GM18520 (cell line): ENCODE measurements at regions not wholly inside any gene's neighbourhood (a gene's known extent, or its start where the extent isn't known, plus 50 kb on each side); places are given as distances from the start of the nearest gene placed in this dataset.
"Not testable (repeated sequence)": the region's sequence is repeated elsewhere in the genome, so short reads cannot be mapped to it uniquely, and the experiment has no call there.

Experiments
- ATAC-seq: cut with Tn5 transposase; IDR thresholded peaks from one replicate; pipeline ENCODE4 v1.9.1; 2021; ENCODE audit not compliant: unreplicated experiment

DNA sequence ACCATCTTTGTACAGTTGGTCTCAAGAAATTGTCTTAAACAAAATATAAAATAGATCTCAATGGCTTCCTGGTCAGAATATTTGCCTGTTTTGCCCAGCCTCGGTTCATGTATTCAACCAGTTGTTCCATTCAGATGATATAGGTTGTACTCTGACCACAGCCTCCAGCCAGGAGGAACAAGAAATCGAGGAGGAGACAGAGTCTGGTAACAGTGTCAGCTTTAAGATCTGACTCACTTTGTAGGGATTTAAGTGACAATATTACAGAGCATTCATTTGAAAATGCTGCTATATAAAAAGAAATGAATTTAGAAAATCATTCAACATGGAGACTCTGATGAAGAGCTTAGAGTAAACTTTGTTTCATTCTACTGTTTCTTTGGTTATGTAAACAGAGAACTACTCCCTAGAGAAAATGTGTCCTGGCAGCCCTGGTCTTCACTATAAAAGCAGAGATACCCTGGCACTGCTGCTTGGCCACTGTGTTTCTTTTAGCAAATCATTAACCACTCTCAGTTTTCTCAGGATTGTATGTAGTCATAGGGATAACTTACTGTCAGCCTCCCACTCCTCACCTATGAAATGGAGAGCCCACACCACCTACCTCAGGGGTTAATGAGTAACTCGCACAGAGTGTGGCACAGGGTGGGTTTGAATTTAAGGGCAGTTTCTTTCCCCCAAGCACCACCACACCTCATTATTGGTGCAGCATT lies 53.5 kb downstream of the PAGE2 start:
- ATAC-seq, result no peak

DNA sequence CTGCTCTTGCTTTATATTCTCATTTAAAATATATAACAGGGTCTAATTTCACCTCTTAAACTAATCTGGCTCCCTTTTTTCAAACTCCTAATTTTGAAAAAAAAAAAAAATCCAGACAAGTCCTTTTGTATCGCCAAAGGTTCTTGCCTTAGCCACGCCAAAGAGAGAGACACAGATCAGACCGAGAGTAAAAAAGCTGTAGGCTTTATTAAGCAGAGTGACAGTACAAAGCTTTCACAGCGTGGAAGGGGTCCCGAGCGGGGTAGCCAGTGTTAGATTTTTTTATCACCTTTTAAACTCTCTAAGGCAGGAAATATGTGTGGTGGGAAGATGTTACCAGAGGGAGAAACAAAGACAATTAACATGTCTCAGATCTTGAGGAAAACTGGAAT lies 54.1 kb downstream of the PAGE2 start:
- ATAC-seq, result no peak

GRCh38 chrX:55143621-55144020 lies 54.8 kb downstream of the PAGE2 start:
- no peak for ATAC-seq

GRCh38 chrX:55144697-55145096 lies 55.9 kb downstream of the PAGE2 start:
- no peak for ATAC-seq

- no peak for ATAC-seq
Measured at GRCh38 chrX:55149242-55149641, 60.4 kb downstream of the PAGE2 start.

DNA sequence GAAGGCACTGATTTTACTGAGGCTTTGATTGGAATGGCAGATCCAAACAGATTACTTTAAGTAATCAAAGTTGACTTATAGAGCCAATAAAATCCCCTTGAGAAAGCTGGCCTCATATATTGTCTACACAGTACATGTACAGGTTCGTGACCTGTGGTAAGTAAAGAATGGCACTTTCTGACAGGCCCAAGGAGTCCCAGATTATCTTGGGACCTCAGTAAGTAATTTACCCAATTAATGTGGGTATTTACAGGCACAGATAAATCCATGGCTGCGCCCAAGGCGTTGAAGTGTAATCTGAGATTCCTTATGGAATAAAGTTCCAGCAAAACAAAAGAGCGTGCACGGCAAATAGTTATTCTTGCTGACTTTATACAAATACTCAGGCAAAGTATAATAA lies 62.4 kb downstream of the PAGE2 start:
- no peak for ATAC-seq

DNA sequence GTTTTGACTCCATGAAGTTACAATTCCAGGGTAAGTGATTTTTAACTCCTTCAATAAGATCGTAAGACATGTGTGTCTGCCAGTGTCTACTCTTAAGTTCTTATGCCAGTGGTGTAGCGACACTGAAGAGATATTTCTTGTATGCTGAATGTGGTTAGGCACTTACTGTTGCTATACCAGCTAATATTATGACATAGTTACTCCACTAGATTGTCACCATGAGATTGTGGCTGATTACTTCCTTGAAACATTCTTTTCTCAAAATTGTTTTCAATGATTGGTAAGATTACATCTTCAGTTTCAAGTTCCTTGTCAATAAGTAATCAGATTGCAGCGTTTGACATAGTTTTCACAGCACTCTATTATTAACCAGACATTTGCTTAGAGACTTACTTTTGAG lies 60.6 kb upstream of the PAGE5 start:
- no peak for ATAC-seq

GRCh38 chrX:55160685-55161552 lies 59.2 kb upstream of the PAGE5 start:
- ATAC-seq, result peak; percentile 89

DNA sequence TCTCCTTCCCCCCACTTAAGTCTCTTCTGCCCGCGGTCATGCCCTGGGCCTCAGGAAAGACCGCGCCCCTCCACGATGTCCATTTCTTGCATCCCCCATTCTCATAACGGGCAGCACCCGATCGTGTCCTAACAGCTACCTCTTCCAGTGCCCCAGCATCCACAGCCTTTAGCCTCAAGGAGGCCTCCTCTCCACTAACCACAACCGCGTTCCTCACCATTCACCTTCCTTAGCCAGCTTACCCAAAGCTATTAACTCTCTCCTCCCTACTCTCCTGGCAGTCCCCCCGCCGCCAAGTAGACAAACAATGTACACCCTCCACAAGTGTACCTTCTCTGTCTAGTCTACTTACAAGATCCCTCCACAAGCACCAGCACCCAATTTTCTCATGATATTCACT lies 58.6 kb upstream of the PAGE5 start:
- no peak for ATAC-seq

- ATAC-seq, result no peak
Measured at GRCh38 chrX:55163171-55163570, 57.0 kb upstream of the PAGE5 start.

- ATAC-seq, result not testable (repeated sequence)
Measured at GRCh38 chrX:55165026-55165425, 55.1 kb upstream of the PAGE5 start.

DNA sequence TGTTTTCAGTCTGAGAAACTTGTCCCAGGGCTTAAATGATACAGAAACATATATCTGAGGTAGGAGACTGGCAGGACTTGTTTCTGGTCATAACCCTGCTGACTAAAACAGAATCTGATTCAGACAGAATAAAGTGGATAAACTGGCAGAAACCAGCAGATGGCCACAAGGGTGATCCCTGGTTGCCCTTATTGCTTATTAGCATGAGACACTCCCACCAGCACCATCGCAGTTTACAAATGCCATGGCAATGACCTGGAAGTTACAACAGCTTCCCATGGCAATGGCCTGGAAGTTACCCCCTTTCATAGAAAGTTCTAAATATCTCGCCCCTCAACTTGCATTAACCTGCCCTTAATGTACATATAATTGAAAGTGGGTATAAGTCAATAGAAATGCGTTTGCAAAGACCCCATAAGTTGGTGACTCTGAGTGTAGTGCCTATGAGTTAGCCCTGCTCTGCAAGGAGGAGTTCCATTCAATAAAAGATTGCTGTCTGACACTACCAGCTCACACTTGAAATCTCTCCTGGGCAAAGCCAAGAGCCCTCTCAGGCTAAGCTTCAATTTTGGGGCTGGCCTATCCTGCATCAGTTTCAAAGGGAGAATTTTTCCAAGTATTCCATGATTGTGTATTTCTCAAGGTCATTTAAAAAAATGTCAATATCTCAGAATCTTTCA lies 52.9 kb upstream of the PAGE5 start:
- ATAC-seq, result no peak

DNA sequence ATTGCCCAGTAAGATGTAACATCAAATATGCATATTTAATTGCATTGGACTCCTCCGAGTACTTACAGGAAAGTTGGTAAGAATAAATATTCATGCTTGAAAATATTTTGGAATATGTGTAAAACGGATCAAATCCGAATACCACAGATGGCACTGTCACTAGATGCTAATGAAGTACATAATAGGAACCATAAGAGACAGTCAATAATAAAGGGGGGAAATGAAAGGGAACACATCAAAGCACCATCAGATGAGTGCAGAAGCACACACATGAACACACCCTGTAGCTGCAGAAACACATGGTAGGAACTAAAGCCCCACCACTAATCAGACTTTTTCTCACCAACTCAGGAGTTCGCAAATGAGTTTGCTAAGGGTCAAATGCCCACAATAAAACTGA lies 52.2 kb upstream of the PAGE5 start:
- ATAC-seq, result no peak

- ATAC-seq, result no peak
Measured at GRCh38 chrX:55169782-55170181, 50.4 kb upstream of the PAGE5 start.
